Fibroblast of skin of left biceps (primary cell): ENCODE measurements at regions not wholly inside any gene's neighbourhood (a gene's known extent, or its start where the extent isn't known, plus 50 kb on each side); places are given as distances from the start of the nearest gene placed in this dataset.

ENCODE experiments used
- DNase-seq, 2 experiments: peaks; one replicate each; pipeline ENCODE4 v3.0.0-alpha.2; 2013; ENCODE audit warnings: low read depth in 2 of 2

- DNase-seq: no peak
Measured at GRCh38 chr10:128739930-128740329, 613.7 kb upstream of the MKI67 start.

DNA sequence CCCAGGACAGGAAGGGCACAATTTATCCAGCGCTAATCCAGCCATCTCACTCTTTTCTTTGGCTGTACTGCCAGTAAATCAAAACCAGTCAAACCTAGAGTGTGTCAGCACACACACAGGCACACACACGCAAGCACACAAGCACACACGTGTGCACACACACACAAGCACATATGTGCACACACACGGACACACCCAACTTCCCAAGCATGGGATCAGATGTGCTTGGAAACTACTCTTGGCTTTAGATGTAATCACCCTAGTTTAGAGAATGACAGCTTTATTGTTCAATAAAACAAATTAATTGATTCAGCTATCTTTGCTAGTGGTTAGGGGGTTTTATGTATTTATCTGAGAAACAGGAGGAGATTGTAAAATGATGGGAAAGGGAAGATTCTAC is 615.0 kb upstream of the MKI67 start:
- no peak for DNase-seq

- no peak for DNase-seq
Measured at GRCh38 chr10:128741680-128742079, 615.5 kb upstream of the MKI67 start.

DNA sequence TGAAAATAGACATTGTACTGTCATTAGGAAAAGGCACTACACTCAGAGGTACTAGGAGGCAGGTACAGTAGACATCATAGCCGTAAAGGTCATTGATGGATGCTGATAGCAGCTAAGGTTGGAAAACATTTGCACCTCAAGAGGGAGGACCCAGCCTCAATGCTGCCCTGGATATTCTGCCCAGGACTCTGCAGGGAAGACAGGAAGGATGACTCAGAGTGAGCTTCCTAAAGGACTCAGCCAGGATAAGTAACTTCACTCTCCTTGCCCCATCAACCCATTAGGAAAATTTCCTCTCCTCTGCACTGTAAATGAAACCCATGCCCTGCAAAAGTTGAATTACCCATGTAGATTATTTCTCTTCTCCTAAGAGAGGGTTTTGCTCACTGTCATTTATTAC is 617.9 kb upstream of the MKI67 start:
- DNase-seq: no peak

DNA sequence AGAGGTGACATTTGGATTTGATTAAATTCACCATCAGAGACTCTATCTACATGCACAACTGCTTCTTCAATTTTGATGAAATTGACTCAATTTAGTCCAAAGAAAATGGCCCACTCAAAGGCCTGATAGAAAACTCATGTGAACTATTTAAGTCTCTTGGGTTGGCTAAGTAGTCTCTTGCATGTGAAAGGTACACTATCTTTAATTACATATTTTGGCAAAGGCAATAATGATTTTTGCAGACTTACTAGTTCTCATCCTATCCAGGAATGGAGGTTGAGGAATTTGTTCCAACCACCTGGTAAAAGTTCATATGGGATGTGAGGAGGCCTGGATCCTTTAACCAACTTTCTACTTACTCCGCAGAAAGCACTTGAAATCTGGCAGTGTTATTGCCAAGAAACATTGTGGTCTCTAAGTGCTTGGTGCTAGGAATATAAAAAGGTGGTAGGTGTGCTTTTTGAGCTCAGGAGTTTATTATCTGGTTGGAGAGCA is 618.6 kb upstream of the MKI67 start:
- no peak for DNase-seq

DNA sequence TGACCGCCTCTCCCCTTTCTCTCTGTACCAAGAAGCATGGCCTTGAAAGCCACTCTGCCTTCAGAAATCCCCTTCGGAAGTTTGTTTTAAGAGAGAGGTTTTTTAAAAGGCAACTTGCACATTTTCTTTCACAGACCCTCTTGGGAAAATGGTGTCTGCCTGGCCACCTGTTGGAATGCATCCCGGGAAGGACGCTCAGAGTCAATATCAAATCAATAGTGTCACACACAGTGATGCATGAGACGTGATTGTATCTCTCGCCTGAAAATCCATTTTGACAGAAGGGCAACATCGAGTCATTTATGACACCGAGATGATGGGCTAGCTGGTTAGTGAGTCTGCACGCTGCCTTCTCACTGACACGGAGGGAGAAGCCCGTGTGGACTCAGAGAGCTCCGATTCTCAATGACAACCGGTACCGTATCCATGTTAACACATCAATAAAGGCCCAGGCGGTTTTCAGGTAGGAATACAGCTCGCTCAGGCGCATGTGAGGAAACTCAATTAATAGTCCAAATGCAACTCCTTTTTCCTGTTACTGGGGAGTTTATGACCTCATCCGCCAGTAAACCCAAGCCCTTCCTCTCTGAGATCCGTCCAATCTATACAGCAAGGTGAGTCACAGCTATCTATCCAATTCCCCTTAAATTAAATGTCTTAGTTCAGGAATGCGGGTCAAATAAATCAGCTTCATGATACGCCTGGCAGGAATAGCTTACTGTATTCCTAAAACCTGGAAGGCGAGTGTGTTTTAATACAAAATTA is 621.5 kb upstream of the MKI67 start:
- DNase-seq: no peak

DNA sequence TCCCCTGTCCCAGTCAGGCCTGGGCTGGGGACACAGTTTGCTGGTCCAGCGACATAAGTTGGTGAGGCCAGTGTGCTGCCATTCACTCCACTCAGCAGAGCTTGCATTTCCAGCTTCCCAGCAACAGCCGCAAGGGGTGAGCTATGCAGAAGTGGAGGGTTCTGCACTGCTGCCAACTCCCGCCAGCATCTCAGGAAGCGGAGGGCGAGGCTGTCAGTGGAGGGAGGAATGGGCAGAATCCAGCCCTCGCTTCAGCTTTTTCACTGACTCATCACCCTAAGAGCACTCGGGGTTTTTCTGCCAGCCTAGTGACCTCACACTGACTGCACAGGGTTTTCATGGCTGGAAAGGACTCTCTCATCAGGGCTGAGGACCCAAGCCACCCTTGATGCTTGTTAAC is 625.1 kb upstream of the MKI67 start:
- DNase-seq: no peak

- DNase-seq: no peak
Measured at GRCh38 chr10:128751851-128752250, 625.6 kb upstream of the MKI67 start.

DNA sequence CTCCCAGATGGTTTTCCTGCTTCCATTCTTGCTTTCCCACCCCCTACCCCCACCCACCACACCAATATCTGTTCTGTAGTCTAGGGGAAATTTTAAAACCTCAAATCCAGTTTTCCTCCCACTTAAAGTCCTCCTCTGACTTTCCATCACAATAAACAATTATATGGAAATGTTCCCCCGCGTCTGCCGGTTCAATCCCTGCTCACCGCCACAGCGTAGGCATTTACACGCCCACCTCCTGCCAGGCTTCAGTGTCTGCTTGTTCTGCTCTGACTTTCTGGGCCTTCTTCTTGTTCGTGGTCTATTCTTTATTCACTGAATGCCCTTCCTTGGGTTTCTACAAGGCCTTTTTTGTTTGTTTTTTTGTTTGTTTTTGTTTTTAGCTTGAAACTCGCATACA is 633.0 kb upstream of the MKI67 start:
- DNase-seq: no peak

DNA sequence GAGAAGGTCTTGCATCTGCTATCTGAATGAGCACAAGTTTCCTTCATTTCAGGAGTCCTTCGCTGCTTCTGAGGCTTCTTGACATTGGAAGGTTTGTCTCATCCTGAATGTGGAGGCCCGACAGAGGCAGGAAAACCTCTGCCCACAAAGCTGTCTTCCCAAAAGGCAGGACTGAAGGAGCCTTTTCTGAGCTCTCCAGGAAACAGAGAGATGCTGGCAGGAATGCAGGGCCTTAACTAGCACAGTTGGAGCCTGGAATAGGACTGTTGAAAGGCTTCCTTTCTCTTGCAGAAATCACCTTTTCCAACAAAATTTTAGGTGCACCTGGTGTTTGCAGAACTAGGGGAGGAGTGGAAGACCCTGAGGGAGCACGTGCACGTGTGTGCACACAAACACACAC is 637.4 kb upstream of the MKI67 start:
- no peak for DNase-seq

GRCh38 chr10:128764190-128764589 is 638.0 kb upstream of the MKI67 start:
- no peak for DNase-seq

DNA sequence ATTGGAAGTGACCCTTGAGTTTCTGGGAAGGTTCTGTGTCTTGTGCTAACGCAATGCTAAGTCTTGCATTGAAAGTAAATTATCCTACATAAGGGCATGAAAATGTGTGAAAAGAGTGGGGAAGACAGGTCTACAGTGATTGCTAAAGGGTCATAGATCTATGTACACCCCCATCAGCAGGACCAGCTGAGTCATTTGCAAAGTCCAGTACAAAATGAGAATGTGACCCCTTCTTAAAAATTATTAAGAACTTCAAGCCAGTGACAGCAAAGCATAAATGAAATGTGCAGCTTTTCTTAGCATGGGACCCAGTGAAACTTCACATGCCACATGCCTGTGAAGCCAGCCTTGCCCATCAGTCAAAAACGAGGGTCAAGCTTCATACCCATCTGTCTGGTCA is 640.7 kb upstream of the MKI67 start:
- no peak for DNase-seq

- no peak for DNase-seq
Measured at GRCh38 chr10:128774979-128775378, 648.8 kb upstream of the MKI67 start.

DNA sequence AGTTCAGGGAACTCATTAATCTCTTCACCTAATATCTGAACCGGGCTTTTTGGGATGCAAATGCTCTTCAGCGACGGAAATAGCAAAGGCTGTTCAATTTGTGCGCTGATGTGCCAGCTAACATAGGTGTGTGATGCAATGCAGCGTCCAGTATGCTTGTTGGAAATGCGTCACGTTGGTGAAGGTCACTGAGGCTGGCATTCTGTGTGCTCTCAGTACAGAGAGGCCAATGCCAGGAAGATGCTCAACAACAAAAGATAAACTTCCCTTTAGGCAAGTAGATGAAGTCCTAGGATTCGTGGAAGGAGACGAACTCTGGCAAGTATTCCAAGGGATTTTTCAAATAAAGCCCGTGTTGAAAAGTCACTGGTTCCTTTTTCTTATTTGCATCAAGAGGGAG is 649.5 kb upstream of the MKI67 start:
- DNase-seq: no peak

- no peak for DNase-seq
Measured at GRCh38 chr10:128776673-128777252, 650.5 kb upstream of the MKI67 start.

DNA sequence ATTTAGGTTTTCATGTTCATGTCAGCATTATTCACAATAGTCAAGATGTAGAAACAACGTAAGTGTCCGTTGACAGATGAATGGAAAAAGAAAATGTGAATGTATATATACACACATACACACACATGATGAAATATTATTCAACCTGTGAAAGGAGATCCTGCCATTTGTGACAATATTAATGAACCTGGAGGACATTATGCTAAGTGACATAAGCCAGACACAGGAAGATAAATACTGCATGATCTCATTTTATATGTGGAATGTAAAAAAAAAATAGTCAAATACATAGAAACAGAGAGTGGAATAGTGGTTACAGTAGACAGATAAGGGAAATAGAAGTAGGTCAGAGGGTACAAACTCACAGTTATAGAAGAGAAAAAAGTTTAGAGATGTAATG is 651.1 kb upstream of the MKI67 start:
- DNase-seq: no peak

DNA sequence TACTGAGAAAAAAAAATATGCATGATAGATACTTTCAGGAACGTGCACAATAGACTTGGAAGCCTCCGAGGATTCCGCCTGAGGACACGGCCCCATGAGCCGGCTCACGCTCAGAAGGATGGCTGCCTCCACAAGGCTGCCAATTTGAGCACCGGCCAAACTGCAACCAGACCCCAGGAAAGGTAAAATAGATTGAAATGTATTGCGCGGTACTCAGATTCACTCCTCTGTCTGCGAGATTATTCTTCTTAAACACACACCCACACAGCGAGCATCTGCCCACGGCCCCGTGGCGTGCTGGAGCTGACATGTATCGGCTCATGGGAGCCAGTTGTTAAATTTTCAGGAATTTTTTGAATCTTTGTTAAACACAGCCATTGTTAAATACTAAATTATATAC is 653.2 kb upstream of the MKI67 start:
- DNase-seq: no peak

- no peak for DNase-seq
Measured at GRCh38 chr10:128780156-128780761, 654.0 kb upstream of the MKI67 start.

DNA sequence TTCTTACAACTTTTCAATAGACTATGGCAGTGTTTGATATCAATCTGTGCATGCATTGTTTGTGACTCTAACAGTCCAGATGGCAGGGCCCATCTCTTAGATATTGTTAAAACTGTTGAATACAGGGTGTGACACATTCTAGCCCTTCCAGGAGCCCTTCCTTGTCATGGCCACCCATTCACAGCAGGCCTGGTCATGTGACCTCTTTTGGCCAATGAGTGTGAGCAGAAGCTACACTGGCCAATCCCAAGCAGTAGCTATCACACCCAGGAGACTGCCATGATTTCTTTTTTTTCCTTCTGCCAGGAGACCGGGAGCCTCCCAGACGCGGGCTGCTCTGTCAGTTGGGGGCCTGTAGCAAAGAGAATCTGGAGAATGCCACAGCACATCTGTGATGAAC is 655.4 kb upstream of the MKI67 start:
- no peak for DNase-seq

GRCh38 chr10:128784444-128784843 is 658.2 kb upstream of the MKI67 start:
- no peak for DNase-seq

DNA sequence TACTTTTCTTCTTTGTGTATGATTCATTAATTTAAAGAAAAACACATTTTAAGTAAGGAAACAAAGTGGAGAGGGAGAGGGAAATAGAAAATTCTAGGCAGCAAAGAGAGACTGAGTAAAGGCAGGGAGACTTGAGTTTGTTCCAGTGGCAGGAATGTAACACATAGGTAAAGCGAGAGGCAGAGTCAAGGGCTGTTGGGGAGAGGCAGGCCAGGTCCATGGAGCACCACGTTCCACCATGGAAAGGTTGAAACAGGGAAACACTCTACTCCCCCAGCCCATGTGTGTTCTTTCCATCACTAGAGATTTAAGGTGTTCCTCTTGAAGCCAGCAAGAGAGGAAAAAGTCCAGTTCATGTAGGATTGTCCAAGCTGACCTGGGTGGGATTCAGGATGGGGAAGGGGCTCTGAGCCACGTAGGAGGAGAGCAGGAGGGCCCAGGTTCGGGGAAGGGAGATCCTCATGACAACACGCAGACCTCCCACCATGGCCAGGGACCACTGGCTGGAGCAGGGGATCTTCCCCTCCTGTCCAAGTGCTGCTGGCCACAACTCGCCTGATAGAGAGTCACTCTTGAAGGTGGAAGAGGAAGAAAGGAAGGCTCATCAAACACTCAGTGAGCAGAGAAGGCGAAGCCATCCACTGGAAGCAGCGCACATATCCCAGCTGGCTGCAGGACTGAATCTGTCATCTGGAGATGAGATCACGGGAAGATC is 666.4 kb upstream of the MKI67 start:
- DNase-seq: no peak
